Pons (tissue), 1 donor: ENCODE measurements at regions not wholly inside any gene's neighbourhood (a gene's known extent, or its start where the extent isn't known, plus 50 kb on each side); places are given as distances from the start of the nearest gene placed in this dataset.

Source experiments
- DNase-seq: peaks from one replicate; pipeline ENCODE4 v3.0.0-alpha.2; 2016; ENCODE audit warnings: low spot score

DNA sequence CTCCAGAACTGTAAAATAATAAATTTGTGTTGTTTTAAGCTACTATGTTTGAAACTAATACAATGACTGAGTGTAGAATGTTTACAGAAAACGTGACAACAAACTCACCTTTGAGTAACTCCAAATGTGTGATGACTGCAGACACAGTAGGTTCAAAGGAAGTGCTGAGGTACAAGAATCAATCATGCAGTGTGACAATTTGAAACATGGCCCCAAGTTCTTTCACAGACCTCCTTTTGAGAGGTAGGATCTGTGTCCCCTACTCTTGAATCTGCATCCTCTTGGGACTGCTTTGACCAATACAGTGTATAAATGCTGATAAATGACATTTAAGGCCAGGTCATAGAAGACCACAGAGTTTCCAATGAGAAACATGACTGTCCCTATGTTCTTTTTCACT lies 667.7 kb upstream of the DIPK2B start:
- no peak for DNase-seq

DNA sequence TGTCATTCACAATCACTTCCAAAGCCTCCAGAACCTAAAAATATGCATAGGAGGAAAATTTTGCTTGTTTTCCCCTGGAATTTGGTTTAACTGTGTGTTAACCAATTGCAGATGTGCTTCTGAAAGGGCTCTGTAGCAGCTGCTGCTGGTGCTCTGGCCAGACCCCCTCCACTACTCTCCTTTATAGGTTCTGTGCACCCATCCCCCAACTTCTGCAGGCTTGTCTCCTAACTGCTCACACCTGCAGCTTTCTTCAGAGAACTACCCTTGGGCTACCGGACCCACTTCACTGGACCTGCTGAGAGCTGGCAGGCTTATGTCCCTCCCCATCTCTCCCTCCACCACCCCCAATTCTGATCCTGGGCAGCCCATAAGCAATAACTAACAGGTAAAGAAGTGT lies 662.1 kb upstream of the DIPK2B start:
- DNase-seq = no peak

DNA sequence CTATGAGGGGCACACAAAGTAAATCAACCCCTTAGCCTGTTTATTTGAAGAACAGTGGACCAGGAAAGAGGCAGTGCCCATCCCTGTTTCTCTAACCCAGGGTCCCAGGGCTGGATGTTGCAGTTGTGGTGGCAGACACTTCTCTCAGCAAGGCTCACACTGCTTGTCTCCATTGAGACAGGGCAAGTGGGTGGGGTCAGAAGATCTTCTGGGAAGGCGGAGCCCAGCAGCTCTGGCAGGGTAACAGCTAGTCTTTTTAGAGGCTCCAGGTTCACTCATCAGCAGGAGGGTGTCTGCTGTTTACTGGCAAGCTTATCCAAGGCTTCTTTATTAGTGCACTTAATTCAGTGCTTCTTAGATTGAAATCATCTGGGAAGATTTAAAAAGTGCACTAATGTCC lies 659.8 kb upstream of the DIPK2B start:
- DNase-seq = no peak

DNA sequence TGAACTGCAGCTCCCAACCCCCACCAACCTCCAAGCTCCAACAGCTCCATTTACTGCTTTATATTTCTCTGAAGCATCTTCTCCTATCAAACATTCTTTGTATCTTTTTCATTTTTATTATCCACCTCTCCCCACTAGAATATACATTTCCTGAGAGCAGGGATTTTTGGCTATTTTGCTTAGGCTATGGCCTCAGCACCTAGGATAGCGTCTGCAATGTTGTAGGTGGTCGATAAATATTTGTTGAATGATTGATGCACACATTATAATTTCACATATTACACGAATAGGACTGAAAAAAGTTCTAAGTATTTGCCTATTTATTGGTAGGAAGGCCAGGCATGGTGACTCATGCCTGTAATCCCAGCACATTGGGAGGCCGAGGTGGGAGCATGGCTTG lies 658.7 kb upstream of the DIPK2B start:
- no peak for DNase-seq

DNA sequence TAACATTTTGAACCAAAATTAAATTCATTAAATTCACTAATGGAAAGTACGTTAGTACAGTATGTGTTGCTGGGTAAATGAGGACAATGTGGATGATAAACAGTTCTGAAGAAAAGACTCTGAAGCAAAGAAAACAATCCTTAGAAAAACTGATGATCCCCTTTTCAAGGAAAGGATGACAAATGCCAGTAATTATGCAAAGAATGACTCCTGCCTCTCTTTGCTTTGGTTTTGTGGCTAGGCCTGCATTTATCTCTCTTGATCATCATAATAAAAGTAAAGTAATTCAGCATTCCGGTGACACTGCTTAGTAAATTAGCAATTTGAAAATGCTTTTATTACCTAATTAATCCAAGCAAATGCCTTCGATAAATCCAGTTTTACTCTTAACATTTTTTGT lies 652.2 kb upstream of the DIPK2B start:
- DNase-seq = no peak

DNA sequence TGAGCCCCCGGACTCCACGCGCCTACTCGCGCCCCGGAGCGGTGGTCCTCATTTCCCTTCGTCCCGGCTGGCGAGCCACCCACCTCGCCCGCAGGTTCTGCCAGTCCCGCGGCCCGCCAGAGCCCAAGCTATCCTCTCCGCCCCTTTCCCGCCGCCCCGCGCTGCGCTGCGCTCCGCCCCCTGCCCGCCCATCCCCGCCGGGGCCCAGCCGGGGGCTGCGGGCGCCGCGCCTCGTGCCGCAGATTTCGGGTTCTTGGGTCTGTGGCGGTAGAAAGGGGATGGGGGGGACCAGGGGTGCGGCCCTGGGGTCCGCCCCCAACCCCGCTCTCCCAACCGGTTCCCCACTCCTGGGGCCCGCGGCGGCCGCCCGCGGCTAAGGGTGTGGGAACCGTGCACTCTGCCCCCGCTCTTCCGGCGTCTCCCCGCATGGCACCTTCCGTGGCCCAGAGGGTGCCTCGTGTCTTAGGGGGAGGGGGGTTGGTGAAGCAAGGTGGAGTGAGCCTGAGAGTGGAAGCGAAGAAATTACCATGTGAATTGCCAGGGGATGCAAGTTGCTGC lies 650.8 kb upstream of the DIPK2B start:
- DNase-seq = no peak

DNA sequence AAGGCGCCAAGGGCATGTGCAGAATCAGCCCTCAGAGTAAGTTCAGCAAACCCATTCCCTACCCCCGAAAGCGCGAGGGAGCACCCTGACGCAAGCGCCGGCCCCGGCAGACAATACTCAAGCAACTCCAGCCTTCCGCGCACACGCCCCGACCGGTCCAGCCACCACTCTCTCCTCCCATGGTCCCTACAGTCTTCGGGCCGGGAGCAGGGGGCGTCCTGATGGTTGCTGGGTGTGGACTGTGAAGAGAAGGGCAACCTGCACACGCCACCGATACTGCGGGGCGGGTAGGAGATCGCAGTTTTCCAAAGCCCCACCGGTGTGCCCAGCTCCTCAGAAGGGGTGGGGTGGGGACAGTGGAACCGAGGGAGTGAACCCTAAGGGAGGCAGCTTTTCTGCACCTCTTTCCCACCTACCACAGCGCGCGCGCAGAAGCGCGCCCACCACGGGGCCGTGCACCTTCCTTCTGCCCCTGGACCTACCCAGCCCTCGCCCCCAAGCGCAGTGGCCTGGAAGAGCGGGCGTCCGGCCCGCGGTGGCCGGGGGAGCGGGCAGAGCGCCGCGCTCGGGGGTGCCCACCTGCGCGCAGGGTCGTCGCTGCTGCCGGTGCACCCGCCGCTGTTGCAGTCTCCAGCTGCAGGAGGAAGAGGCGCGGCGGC lies 650.2 kb upstream of the DIPK2B start:
- no peak for DNase-seq

DNA sequence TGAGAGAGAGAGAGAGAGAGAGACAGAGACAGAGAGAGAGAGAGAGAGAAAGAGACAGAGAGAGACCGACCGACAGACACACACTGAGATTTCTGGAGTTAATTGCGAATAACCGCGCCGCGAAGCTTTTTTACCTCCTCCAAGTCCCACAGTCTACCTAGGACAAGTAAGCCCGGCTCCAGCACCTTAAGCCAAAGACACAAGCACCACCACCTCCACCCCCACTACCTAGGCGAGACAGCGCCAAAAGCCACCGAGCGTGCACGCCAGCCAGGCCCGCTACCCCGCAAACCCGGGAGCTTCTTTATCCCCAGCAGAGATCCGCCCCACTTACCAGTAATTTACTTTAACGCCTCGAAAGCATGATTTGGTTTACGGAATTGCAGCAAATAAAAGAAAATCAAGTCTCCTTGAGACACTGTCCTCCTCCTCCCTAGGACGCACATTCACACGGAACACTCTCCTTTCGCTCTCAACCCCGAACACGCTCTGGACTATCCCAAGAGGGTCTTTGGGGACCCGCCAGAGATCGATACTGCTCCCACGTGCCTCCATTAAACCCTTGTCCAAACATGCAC lies 649.6 kb upstream of the DIPK2B start:
- no peak for DNase-seq

DNA sequence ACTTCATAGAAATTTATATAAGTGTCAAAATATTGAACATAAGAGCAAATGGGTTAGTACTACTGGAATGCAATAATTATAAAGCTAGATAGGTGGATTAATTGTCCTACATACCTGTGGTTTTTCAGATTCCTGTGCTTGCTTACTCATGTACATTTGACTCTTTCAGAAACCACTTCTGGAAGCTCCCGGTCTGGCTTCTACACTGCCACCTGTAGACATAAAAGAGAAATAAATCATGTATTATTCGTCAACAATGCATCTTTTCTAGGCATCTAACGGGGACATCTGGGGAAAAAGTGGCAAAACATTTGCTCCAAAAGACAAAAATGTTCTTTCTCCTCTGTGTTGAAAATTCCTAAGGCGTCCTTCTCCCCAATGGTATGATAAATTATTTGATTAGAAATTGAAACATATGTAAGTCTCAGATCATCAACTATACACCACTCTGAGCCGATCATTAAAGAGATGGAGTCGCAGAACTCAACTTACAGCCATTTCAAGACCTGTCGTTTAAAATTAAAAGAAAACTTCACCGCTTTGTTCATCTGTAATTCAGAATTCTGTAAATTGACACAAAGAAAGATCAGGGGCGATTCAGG lies 648.7 kb upstream of the DIPK2B start:
- peak; percentile 1 for DNase-seq

DNA sequence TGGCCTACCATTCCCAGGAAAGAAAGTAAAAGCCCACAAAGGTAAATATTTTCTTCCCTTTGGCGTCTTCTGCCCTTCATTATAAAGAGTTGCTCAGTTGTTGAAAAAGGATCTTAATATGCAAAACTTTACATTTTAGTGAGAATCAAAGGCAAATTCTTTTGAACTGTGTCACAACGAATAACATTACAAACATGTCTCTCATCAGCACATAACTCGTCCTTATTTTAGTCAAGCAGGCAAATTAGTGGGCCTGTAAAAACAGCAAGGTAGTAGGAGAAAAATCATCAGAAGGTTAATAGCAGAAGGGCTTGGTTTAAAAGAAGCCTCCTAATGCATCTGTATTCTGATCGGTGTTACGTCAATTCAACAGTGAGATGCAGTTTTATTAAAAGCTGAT lies 647.3 kb upstream of the DIPK2B start:
- no peak for DNase-seq

DNA sequence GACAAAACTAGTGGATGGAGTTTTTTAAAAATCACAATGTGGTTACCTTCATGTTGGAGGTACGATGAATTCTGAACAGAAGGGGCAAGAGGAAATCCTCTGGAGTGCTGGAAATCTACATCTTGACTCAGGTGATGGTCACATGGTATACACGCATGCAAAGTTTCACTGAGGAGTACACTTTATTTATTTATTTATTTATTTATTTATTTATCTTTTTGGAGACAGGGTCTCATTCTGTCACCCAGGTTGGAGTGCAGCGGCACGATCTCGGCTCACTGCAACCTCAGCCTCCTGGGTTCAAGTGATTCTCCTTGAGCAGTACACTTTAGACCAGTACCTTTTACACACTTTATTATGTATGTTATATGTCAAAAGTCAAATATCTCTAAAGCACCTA lies 645.7 kb upstream of the DIPK2B start:
- DNase-seq = no peak

DNA sequence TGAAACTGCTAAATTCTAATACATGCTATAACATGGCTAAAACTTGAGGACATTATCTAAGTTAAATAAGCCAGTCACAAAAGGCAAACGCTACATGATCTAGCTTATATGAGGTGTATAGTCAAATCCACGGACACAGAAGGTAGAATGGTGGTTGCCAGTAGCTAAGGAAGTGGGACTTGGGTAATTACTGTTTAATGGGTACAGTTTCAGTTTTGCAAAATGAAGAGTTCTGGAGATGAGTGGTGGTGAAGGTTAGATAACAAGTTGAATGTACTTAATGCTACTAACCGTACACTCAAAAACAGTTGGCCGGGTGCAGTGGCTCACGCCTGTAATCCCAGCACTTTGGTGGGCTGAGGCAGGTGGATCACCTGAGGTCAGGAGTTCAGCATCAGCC lies 644.5 kb upstream of the DIPK2B start:
- DNase-seq = no peak

DNA sequence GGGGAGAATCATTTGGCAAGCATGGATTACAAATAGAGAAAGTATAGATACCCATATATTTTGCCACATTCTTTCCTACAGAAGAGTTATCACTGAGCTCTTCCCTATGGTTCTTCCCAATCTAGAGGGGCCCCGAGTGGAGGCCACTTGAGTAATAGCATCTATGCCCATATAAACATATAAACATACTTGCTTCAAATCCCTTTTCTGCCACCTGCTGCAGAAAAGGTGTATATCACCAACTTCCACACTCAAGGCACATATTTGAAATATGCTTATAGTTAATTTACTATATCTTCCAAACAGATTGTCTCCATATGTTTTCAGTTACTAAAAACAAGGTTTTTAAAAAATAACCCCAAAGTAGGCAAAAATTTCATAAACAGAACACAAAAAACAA lies 642.8 kb upstream of the DIPK2B start:
- no peak for DNase-seq

DNA sequence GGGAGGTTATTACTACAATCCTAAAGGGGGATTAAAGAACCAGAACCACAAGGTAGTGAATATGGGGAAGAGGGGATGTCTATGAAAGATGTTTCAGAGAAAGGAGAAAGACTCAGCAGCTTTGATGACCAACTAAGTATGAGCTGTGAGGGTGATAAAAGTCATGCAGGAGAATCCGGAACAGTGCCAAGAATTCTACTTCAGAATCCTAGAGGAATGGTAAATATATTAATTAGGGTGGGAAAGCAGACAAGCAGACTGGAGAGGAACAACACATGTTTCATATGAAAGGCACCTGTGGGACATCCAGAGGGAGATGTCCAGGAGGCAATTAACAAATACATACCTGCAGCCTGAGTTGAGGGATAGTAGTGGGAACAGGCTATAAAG lies 642.2 kb upstream of the DIPK2B start:
- no peak for DNase-seq

DNA sequence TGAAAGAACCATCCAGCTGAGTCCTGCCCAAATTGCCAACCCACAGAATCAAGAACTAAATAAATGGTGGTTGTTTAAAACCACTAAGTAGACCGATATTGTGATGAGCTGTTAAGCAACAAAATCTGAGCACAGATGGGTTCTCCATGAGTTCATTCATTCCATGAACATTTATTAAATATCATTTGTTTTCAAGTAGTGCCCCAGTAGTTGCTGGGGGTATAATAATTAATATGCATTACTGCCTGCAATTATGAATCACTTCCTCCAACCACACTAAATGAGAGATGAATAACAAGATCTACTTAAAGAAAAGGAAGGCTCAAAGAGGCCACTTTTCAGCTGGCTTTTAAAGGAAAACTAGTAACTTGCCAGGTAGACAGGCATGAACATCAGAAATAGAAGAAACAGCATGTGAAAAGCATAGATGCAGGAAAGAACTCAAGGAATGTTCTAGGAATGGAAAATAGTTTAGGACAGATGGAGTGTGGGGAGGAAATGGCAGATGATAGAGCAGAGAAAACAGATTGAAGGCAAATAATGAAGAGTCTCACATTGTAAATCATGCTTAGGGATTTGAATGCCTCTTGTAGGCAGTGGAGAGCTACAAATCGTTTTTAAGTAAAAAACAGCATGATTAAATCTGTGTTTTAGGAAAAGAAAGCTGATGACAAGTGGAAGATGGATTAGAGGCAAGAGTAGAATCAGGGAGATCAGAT lies 641.7 kb upstream of the DIPK2B start:
- DNase-seq = no peak

DNA sequence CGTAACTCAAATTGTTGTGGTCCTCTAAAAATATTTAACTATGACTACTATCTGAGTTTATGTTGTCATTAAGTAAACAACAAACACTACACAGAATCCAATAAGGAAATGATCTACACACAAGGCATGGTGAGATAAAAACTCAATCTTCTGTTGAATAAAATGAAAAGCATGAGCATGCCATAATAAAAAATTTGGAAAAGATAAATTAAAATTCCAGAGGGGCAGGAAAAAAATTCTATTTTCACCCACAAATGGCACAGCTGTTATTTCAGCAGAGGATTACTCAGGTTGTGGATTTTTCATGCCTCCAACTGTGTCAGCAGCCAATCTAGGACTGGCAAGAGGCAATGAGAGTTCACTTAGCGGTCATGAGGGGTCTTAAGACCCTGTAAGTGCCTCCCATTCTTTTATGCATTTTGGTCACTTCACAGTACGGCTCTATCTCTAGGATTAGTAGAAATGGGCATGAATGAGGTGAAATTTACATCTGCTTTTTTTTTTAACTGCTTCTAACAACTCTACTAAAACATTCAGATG lies 639.8 kb upstream of the DIPK2B start:
- no peak for DNase-seq

DNA sequence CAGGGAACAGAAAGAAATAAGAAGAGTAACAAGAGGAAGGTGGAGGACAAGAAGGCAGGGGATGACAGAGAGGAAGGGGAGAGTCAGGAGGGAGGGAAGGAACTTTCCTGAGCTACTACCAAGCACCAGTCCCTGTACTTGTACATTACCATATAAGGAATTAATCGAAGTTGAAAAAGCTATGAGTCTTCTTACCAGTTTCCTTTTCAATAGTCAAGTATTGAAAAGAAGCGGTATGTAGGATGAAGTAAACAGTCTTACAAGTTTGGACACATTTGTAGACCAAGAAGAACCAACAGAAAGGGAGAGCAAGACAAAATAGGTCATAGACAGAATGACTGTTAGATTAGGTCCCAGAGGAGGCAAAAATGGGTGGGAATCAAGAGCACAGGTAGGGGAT lies 629.7 kb upstream of the DIPK2B start:
- no peak for DNase-seq

DNA sequence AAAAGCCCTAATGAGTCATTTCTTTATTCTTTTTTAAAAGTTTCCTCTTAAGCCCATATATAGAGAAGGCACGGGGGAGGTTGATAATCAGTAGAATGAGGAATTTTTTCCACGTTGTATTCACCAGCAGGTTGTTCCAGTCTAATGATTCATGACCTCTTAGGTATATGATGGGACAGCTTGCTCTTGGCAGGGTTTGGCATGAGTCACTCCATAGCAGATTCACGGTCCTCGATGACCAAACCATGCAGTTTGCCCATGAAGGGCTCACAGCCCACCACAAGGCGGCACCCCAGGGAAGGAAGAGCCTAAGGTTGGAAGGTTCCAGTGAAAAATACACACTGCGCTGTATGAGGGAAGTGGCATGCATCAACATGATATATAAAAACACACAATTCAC lies 623.8 kb upstream of the DIPK2B start:
- no peak for DNase-seq

DNA sequence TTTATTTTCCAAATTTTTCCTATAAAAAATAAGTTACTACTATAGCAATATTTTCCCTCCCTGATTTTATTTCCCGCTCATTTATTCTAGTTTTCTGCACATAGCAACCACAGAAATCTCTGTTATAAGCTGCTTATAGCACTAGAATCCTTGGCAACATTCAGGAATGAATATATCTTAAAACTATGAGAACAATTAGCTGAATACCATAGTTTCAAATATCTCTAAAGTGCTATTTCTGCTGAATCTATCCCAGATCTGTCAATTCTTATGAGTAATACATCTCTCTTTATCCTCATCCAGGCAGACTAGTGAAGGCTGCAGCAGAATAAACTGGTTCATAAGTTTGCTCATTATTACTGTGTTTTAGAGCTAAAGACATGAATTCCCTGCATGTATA lies 622.9 kb upstream of the DIPK2B start:
- no peak for DNase-seq

DNA sequence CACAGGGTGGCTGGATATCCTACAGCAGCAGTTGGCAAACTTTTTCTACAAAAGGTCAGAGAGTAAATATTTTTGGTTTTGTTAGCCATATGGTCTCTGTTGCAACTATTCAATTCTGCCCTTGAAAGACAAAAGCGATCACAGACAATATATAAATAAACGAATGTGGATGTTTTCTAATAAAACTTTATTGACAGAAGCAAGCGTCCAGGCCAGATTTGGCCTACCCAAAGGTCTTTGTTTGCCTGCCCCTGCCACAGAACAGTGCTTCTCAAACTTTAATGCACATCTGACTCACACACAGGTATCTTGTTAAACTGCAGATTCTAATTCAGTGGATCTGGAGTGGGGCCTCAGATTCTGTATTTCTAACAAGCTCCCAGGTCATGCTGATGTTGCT lies 621.4 kb upstream of the DIPK2B start:
- no peak for DNase-seq

DNA sequence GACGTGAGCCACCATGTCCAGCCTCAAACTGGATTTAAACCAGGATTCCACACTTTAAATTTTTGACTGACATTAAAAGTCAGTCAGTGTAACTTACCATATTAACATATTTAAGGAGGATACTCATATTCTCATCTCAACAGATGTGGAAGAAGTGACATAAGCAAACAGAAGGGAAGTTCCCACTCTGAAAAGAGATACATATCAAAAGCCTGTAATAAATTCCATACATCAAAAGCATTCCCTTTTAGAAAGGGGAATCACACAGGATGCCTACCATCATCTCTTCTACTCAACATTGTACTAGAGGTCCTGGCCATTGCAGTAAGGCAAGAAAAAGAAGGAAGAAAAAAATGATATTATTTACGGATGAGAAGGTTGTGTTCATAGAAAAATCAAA lies 618.2 kb upstream of the DIPK2B start:
- no peak for DNase-seq

DNA sequence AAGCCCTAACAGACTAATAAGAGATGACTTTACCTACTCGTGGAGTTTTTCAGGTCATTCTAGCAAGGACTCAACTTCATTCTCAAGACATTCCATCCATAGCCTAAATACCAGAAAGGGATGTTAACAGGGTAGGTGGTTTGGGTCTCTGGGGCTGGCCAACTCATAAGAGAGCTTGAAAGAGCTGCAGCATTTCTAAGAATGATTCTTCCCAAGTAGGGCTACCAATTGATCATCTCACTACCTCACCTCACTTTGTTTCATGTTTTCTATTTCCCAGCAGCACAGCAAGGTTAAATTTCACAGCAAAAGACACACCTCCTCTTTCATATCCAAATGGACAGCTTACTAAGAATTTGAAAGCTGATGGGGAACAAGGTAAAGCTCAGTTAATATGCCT lies 614.8 kb upstream of the DIPK2B start:
- no peak for DNase-seq

DNA sequence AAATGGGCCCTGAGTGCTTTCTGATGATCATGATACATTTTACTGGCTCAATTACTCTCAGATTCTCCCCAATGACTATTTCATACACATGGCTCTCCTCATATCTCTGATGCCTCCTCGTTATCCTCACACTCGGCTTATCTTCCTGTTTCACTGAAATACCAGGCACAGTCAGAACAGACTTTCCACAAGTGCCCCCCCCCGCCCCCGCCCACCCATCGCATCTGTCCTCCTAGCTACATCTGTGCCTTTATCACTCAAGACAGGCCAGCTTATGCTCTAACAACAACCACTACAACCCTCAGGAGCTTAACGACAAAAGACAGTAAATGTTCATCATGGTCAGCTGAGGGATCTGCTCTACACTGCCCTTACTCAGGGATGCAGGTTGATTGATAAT lies 610.6 kb upstream of the DIPK2B start:
- DNase-seq = no peak
